ENCODE measurements at regions not wholly inside any gene's neighbourhood (a gene's known extent, or its start where the extent isn't known, plus 50 kb on each side); places are given as distances from the start of the nearest gene placed in this dataset.

DNA sequence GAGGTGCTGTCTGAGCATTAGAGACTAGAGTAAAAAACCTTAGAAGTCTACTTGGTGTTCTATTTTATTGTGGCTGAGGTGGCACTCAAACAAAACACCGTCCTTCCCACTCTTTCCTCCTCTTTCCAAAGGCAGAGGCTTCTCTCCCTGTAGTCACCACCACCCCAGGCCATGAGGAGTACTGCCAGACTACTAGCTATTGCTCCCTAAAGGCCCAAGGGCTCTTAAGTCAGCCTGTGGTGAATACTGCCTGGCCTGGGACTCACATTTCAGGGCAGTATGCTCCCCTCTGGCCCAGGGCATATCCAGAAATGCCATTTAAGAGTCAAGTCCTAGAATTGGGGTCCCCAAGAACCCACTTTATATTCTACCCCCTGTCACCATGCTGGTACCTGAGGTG, 309.7 kb upstream of the IMPG1 start:
- TF ChIP-seq, protein P1, sequence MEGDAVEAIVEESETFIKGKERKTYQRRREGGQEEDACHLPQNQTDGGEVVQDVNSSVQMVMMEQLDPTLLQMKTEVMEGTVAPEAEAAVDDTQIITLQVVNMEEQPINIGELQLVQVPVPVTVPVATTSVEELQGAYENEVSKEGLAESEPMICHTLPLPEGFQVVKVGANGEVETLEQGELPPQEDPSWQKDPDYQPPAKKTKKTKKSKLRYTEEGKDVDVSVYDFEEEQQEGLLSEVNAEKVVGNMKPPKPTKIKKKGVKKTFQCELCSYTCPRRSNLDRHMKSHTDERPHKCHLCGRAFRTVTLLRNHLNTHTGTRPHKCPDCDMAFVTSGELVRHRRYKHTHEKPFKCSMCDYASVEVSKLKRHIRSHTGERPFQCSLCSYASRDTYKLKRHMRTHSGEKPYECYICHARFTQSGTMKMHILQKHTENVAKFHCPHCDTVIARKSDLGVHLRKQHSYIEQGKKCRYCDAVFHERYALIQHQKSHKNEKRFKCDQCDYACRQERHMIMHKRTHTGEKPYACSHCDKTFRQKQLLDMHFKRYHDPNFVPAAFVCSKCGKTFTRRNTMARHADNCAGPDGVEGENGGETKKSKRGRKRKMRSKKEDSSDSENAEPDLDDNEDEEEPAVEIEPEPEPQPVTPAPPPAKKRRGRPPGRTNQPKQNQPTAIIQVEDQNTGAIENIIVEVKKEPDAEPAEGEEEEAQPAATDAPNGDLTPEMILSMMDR (conservative IDR thresholded peaks at IDR 0.05; ENCODE audit: low read depth) = no peak
- ChIA-PET CTCF (no interaction called here), POLR2A (ENCODE audit: low non-redundant PET) (no interaction called here)
- no peak for DNase-seq (ENCODE audit: low spot score)
- H3K27ac ChIP-seq = no peak overlapping the region

DNA sequence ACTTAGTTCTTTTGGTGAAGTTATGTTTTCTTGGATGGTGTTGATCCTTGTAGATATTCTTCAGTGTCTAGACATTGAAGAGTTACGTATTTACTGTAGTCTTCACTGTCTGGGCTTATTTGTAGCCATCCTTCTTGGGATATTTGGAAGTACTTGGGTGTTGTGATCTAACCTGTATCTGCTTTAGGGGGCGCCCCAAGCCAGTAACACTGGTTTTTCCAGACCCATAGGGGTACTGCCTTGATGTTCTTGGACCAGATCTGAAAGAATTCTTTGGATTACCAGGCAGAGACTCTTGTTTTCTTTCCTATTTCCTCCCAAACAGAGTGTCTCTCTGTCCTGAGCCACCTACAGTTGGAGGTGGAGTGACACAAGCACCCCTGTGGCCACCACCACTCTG, 309.1 kb upstream of the IMPG1 start:
- no peak overlapping the region for H3K27ac ChIP-seq
- DNase-seq (ENCODE audit: low spot score) = no peak
- TF ChIP-seq, protein P1 (conservative IDR thresholded peaks at IDR 0.05; ENCODE audit: low read depth) = no peak
- ChIA-PET CTCF (no interaction called here), POLR2A (ENCODE audit: low non-redundant PET) (no interaction called here)

DNA sequence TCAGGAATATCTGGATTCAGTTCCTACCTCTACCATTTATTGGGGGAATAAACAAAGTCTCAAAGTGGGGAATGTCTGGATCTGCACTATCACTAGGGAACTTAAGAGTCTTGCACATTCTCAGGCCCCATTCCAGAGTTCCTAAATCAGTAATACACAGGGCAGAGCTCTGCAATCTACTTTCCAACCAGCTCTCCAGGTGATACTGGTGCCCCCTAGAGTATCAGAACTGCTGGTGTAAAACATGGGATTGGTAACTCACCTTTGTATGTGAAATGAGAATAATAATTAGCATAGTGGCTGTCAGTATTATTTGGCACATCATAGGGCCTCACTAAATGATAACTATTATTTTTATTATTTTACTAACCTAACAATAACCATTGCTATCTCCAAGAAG, 278.8 kb upstream of the IMPG1 start:
- DNase-seq (ENCODE audit: low spot score) = no peak
- ChIA-PET CTCF (interaction anchor here (0.6 kb wide), 1 partner anchor 9 kb away, joined by 4 read pairs; no protein-coding TSS in a partner anchor), POLR2A (ENCODE audit: low non-redundant PET) (no interaction called here)
- TF ChIP-seq, protein P1 (conservative IDR thresholded peaks at IDR 0.05; ENCODE audit: low read depth) = no peak
- H3K27ac ChIP-seq = no peak overlapping the region

DNA sequence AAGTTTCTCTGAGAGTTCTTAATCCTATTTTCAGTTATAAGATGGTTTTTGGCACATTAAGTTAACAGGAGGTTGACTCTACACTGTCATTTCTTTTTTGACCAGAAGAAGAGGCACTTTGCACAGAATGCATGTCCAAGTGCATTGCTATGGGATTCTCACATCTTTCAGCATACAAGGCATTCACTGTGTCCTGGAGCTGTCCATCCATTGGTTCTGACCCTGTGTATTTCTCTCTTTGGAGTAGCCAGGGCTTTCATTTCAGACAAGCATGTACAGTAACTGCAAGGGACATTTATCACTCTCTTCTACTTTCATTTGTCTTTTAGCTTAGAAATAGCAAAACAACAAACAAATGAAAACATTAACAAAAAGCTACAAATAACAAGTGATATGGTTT, 275.1 kb upstream of the IMPG1 start:
- CTCF ChIA-PET = no interaction called here
- H3K27ac ChIP-seq = no peak overlapping the region
- POLR2A ChIA-PET (ENCODE audit: low non-redundant PET) = no interaction called here
- TF ChIP-seq, protein P1 (conservative IDR thresholded peaks at IDR 0.05; ENCODE audit: low read depth) = no peak
- DNase-seq (ENCODE audit: low spot score) = no peak

DNA sequence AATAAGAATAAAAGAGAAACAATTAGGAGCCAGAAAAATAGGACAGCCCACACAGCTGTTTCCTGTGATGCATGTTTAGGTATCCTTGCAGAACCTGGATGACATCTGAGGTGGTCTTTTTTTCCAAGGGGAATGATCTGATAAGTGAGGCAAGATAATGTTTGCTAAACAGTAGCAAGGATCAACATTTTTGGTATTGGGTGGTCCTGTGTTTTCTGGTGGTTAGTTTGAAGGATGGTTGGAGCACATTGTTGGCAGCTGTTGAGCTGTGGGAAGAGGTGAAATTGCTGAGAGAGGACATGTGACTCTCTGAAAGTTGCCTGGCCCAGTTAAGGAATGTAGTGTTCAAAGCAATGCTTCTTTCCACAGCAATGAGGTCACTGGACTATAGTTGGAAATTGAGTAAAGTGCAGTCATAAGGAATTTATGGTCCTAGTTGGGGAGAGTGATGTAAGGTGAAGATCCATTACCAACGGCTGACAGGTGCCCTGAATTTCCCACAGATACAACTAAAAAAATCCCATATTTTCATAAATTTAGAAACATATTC, 270.2 kb upstream of the IMPG1 start:
- TF ChIP-seq, protein P1 (conservative IDR thresholded peaks at IDR 0.05; ENCODE audit: low read depth) = no peak
- no peak for DNase-seq (ENCODE audit: low spot score)
- H3K27ac ChIP-seq = no peak overlapping the region
- CTCF ChIA-PET = interaction anchor here (0.6 kb wide), 1 partner anchor 8 kb away, joined by 4 read pairs; no protein-coding TSS in a partner anchor
- POLR2A ChIA-PET (ENCODE audit: low non-redundant PET) = no interaction called here

DNA sequence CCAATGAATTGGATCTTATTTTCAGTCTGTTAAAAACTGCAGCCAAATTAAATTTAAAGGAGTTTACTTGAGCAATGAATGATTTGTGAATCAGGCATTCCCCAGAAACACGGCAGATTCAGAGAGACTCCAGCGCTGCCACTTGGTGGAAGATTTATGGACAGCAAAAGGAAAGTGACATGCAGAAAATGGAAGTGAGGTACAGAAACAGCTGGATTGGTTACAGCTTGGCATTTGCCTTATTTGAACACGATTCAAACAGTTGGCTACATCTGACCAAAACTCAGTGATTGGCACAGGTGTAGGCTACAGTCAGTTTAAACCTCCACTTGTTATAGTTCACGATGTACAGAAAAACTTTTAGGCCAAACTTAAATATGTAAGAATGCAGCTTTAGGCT, 257.6 kb upstream of the IMPG1 start:
- CTCF ChIA-PET = no interaction called here
- H3K27ac ChIP-seq = no peak overlapping the region
- TF ChIP-seq, protein P1 (conservative IDR thresholded peaks at IDR 0.05; ENCODE audit: low read depth) = no peak
- no peak for DNase-seq (ENCODE audit: low spot score)
- POLR2A ChIA-PET (ENCODE audit: low non-redundant PET) = no interaction called here

DNA sequence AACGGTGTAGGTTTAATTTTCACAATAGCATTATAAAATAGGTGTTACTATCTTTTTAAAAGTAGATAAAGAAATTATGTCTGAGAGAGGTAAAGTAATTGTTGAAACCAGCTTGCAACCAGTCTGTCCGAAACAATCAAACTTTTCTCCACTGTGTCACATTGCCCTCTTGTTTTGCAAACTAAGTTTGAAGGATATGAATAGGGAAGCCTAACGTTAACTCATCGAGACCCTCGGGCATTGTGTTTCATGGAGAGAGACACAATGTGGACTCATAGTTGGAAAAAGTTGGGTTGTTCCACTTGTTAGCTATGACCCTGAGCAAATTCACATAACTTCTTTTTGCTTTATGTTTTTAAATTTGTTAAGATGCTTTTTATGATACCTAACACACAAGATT, 254.4 kb upstream of the IMPG1 start:
- DNase-seq (ENCODE audit: low spot score) = no peak
- CTCF ChIA-PET = no interaction called here
- POLR2A ChIA-PET (ENCODE audit: low non-redundant PET) = no interaction called here
- TF ChIP-seq, protein P1 (conservative IDR thresholded peaks at IDR 0.05; ENCODE audit: low read depth) = no peak
- H3K27ac ChIP-seq = no peak overlapping the region
